Ishikawa (cell line): ENCODE measurements at regions not wholly inside any gene's neighbourhood (a gene's known extent, or its start where the extent isn't known, plus 50 kb on each side); places are given as distances from the start of the nearest gene placed in this dataset.

Experiments
- CEBPB ChIP-seq: IDR thresholded peaks from 2 replicates; pipeline ENCODE4 v1.6.1; 2012
- CREB1 ChIP-seq: IDR thresholded peaks from 2 replicates; pipeline ENCODE4 v1.6.1; 2012; ENCODE audit warnings: low read depth
- EGR1 ChIP-seq: IDR thresholded peaks from 2 replicates; pipeline ENCODE4 v1.6.1; 2012
- EP300 ChIP-seq: IDR thresholded peaks from 2 replicates; pipeline ENCODE4 v1.6.1; 2012; ENCODE audit warnings: borderline replicate concordance
- FOXM1 ChIP-seq: IDR thresholded peaks from 2 replicates; pipeline ENCODE4 v1.6.1; 2012; ENCODE audit warnings: low read depth, borderline replicate concordance
- MAX ChIP-seq: IDR thresholded peaks from 2 replicates; pipeline ENCODE4 v1.6.1; 2012
- NFIC ChIP-seq: IDR thresholded peaks from 2 replicates; pipeline ENCODE4 v1.6.1; 2012
- RAD21 ChIP-seq: IDR thresholded peaks from 2 replicates; pipeline ENCODE4 v1.6.1; 2012; ENCODE audit warnings: low read depth
- REST ChIP-seq: IDR thresholded peaks from 2 replicates; pipeline ENCODE4 v1.6.1; 2012; ENCODE audit warnings: low read depth, mild to moderate bottlenecking
- TAF1 ChIP-seq: IDR thresholded peaks from 2 replicates; pipeline ENCODE4 v1.6.1; 2012; ENCODE audit warnings: low read depth, mild to moderate bottlenecking
- TCF12 ChIP-seq: IDR thresholded peaks from 2 replicates; pipeline ENCODE4 v1.6.1; 2012; ENCODE audit warnings: low read depth
- TEAD4 ChIP-seq: IDR thresholded peaks from 2 replicates; pipeline ENCODE4 v1.6.1; 2012
- YY1 ChIP-seq: IDR thresholded peaks from 2 replicates; pipeline ENCODE4 v1.6.1; 2012; ENCODE audit warnings: low read depth
- ZBTB7A ChIP-seq: IDR thresholded peaks from 2 replicates; pipeline ENCODE4 v1.6.1; 2012; ENCODE audit warnings: low read depth
- TF ChIP-seq, protein P1 (sequence below): IDR thresholded peaks from 2 replicates; pipeline ENCODE4 v1.6.1; 2012

- TF ChIP-seq REST (no peak), YY1 (no peak), RAD21 (no peak), MAX (no peak), FOXM1 (no peak), CEBPB (no peak), TEAD4 (no peak), CREB1 (no peak), TAF1 (no peak)
Observed at GRCh38 chr20:11248687-11249638, 575.2 kb upstream of the JAG1 start.

GRCh38 chr20:11249683-11250082, 575.9 kb upstream of the JAG1 start:
- TF ChIP-seq NFIC (no peak), TEAD4 (no peak), EP300 (no peak), ZBTB7A (no peak), RAD21 (no peak), YY1 (no peak), FOXM1 (no peak), TAF1 (no peak), EGR1 (no peak), REST (no peak), TCF12 (no peak), CREB1 (no peak), CEBPB (no peak), MAX (no peak)
- TF ChIP-seq, protein P1, sequence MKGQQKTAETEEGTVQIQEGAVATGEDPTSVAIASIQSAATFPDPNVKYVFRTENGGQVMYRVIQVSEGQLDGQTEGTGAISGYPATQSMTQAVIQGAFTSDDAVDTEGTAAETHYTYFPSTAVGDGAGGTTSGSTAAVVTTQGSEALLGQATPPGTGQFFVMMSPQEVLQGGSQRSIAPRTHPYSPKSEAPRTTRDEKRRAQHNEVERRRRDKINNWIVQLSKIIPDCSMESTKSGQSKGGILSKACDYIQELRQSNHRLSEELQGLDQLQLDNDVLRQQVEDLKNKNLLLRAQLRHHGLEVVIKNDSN: no peak

- TF ChIP-seq MAX: no peak
Observed at GRCh38 chr20:11252447-11252846, 578.6 kb upstream of the JAG1 start.

- TF ChIP-seq TEAD4: no peak
- TF ChIP-seq TCF12: no peak
- TF ChIP-seq RAD21: no peak
Observed at GRCh38 chr20:11255455-11255854, 581.7 kb upstream of the JAG1 start.

DNA sequence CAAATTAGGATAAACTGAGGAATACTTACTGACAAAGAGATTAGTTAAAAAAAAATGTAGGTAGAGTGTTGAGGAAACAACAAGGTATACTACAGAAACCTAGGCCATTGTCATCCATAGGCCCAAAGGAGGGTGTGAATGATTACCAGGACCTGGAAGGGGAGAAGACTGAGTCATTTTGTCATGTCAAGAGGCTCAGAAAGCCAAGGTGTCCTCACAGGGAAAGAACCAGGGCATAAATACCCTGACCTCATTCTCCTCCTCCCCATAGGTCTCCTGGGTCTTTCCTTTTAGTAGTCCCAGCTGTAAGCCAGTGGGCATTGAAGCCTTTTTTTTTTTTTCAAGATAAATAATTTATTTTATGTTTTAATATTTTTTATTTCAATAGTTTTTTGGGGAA, 582.1 kb upstream of the JAG1 start:
- TF ChIP-seq CEBPB: no peak
- TF ChIP-seq, protein P1: no peak
- TF ChIP-seq EP300: no peak
- TF ChIP-seq TCF12: no peak
- no peak for TF ChIP-seq EGR1
- no peak for TF ChIP-seq CREB1
- no peak for TF ChIP-seq TAF1
- TF ChIP-seq ZBTB7A: no peak
- TF ChIP-seq NFIC: no peak
- no peak for TF ChIP-seq MAX
- no peak for TF ChIP-seq RAD21
- no peak for TF ChIP-seq REST
- TF ChIP-seq YY1: no peak
- no peak for TF ChIP-seq TEAD4
- TF ChIP-seq FOXM1: no peak
